ENCODE measurements at regions not wholly inside any gene's neighbourhood (a gene's known extent, or its start where the extent isn't known, plus 50 kb on each side); places are given as distances from the start of the nearest gene placed in this dataset.

GRCh38 chr2:36097022-36097421, 258.6 kb upstream of the CRIM1 start:
- H4K5ac ChIP-seq (ENCODE audit: insufficient read length, low read depth, low read length) = no peak overlapping the region
- H3K18ac ChIP-seq (ENCODE audit: extremely low read depth, low read length) = no peak overlapping the region
- H3K79me2 ChIP-seq (ENCODE audit: control insufficient read depth in 1 of 2, insufficient read depth in 2 of 2, low read length in 2 of 2) = no peaks in the 10 kb centered on the region
- no peak overlapping the region for H3K56ac ChIP-seq (replicated peaks; ENCODE audit: insufficient read length, low read depth, low read length)
- H3K4me1 ChIP-seq (replicated peaks in 1 of 4; ENCODE audit: control insufficient read depth in 3 of 4, insufficient read depth in 4 of 4, low read length in 3 of 4) = no peaks in the 10 kb centered on the region
- no peak overlapping the region for H4K91ac ChIP-seq (replicated peaks; ENCODE audit: insufficient read length, low read length)
- DNase-seq (ENCODE audit: low read depth in 1 of 2, low spot score in 2 of 2) (no peak), FAIRE-seq (no peak)
- H3K9ac ChIP-seq (replicated peaks in 1 of 4; ENCODE audit: extremely low read depth in 1 of 4, low read depth in 3 of 4, low read length in 3 of 4) = no peak overlapping the region
- no peaks in the 10 kb centered on the region for H4K20me1 ChIP-seq (replicated peaks in 1 of 2; ENCODE audit: control insufficient read depth in 1 of 2, insufficient read depth in 2 of 2, low read length in 2 of 2)
- no peak overlapping the region for H2BK20ac ChIP-seq (ENCODE audit: low read length)
- H4K8ac ChIP-seq (ENCODE audit: extremely low read depth, insufficient read depth, low read length) = no peak overlapping the region
- H2BK5ac ChIP-seq (ENCODE audit: low read depth, low read length) = no peak overlapping the region
- no peak overlapping the region for H2BK120ac ChIP-seq (replicated peaks; ENCODE audit: low read depth, low read length)
- H3K14ac ChIP-seq (ENCODE audit: insufficient read length) = no peak overlapping the region
- H3K9me3 ChIP-seq (ENCODE audit: insufficient read depth in 2 of 2, low read depth in 1 of 2, low read length in 1 of 2) = peaks cover 10 to 22% of the 10 kb centered on the region in 2 experiments
- no peak overlapping the region for H3K4me3 ChIP-seq (ENCODE audit: extremely low read depth in 1 of 4, insufficient read depth in 2 of 4, low read depth in 3 of 4, low read length in 4 of 4)
- no peak overlapping the region for H3K4ac ChIP-seq (replicated peaks; ENCODE audit: insufficient read length, low read depth, low read length)
- H3K4me2 ChIP-seq (ENCODE audit: insufficient read depth in 1 of 2, low read depth in 2 of 2, low read length in 2 of 2) = no peak overlapping the region
- H3K36me3 ChIP-seq (ENCODE audit: control insufficient read depth in 2 of 4, insufficient read depth in 4 of 4, low read length in 3 of 4) = peaks cover 0 to 4% (median 0%) of the 10 kb centered on the region in 4 experiments; a peak in 2 of 8 replicates
- POLR2A ChIA-PET (ENCODE audit: partially characterized antibody) = no interaction called here
- no peak overlapping the region for H3K23ac ChIP-seq (ENCODE audit: insufficient read length)
- no peak overlapping the region for H2AK5ac ChIP-seq (ENCODE audit: low read depth, low read length)
- no peaks in the 10 kb centered on the region for H3K79me1 ChIP-seq (ENCODE audit: low read depth, low read length)
- no peaks in the 10 kb centered on the region for H3K27me3 ChIP-seq (replicated peaks in 1 of 4; ENCODE audit: control insufficient read depth in 3 of 4, extremely low read depth in 1 of 4, insufficient read depth in 3 of 4, low read length in 3 of 4)
- H2AFZ ChIP-seq (ENCODE audit: low read length) = no peak overlapping the region
- no peaks in the 10 kb centered on the region for H3K23me2 ChIP-seq (ENCODE audit: low read depth, low read length)
- CTCF ChIA-PET (ENCODE audit: partially characterized antibody) = no interaction called here
- 76% methylated on average over 3 of the region's 3 CpGs; no CpG with 5 or more reads in 1 of the 2 experiments for WGBS, 2 experiments (ENCODE audit: extremely low coverage in 1 of 2, insufficient coverage in 1 of 2, insufficient read length in 1 of 2, insufficient replicate concordance in 2 of 2, low coverage in 1 of 2, low lambda C conversion rate in 2 of 2, missing lambda C conversion rate in 1 of 2)
- H3K27ac ChIP-seq (ENCODE audit: low read depth, low read length) = no peak overlapping the region
- H2BK15ac ChIP-seq (ENCODE audit: low read length) = no peak overlapping the region
- H2BK12ac ChIP-seq (ENCODE audit: low read depth, low read length) = no peak overlapping the region
- TF ChIP-seq JUN (IDR thresholded peaks at IDR 0.05; ENCODE audit: low read depth, low read length) (no peak), SP2 (IDR thresholded peaks at IDR 0.05; ENCODE audit: low read length) (no peak), TEAD4 (IDR thresholded peaks at IDR 0.05; ENCODE audit: low read depth, low read length) (no peak), POU5F1 (IDR thresholded peaks at IDR 0.05; ENCODE audit: low read depth, low read length) (no peak), CTCF (IDR thresholded peaks at IDR 0.05; ENCODE audit: control extremely low read depth in 1 of 3, insufficient read depth in 1 of 3, low read depth in 1 of 3, low read length in 3 of 3) (no peak), TAF7 (optimal IDR thresholded peaks at IDR 0.05; ENCODE audit: borderline replicate concordance, low read depth, low read length) (no peak), MAX (IDR thresholded peaks at IDR 0.05) (no peak), HDAC6 (IDR thresholded peaks at IDR 0.05; ENCODE audit: low read depth, low read length) (no peak), NANOG (IDR thresholded peaks at IDR 0.05; ENCODE audit: insufficient read depth, low read depth, low read length, poor library complexity, severe bottlenecking) (no peak), BACH1 (IDR thresholded peaks at IDR 0.05; ENCODE audit: low read length) (no peak), CBX5 (IDR thresholded peaks at IDR 0.05; ENCODE audit: low read depth, low read length) (no peak), KDM4A (IDR thresholded peaks at IDR 0.05; ENCODE audit: low read depth, low read length, severe bottlenecking) (no peak)

All from H1 (cell line).